ENCODE measurements at regions not wholly inside any gene's neighbourhood (a gene's known extent, or its start where the extent isn't known, plus 50 kb on each side); places are given as distances from the start of the nearest gene placed in this dataset.
"Not testable (repeated sequence)": the region's sequence is repeated elsewhere in the genome, so short reads cannot be mapped to it uniquely, and the experiment has no call there.

DNA sequence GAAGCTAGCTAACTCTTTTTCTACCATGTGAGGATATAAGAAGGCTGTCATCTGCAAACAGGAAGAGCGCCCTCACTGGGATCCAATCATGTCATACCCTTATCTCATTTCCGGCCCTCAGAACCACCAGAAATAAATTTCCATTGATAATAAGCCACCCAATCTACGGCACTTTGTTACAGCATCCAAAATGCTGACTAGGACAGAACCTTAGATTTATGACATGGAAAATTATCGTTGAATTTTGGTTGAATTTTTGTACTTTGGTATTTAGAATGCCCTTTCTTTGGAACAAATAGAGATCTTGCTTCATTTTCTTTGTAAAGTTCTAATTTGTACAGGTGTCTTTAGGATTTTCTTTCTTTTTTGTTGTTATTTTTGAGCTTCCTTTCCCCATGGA lies 53.3 kb upstream of the CYLC2 start:
- DNase-seq, result no peak

DNA sequence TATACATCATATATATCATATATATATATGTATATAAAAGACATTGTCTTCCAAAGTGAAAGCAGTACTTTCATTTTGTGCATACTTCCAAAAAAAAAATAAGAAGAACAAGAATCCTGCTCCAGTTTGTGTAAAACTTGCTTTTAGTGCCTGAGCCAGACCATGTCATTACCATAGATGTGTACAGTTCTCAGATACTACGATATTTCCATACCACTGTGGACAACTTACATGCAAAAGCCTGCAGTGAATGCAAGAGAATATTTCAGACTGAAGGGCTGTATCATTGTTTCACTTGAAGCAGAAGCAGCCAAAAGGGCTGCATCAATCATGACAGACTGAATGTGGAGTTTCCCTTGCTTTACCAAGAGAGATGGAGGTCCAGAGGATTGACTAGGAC lies 72.6 kb upstream of the CYLC2 start:
- DNase-seq, result no peak

DNA sequence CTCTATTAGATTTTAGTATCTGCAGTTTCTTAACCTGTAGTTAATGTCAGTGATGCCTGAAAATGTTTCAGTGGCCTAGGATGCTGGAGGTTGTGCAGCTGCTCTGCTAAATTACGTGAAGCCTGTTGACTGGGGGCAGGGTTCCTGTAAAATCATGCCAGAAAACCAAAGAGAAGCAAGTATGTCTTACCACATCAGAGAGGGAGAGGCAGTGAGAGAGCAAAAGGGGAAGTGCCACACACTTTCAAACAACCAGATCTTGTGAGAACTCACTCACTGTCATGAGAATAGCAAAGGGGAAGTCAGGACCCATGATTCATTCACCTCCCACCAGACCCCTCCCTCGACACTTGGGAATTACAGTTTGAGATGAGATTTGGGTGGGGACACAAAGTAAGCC lies 83.9 kb upstream of the CYLC2 start:
- no peak for DNase-seq

DNA sequence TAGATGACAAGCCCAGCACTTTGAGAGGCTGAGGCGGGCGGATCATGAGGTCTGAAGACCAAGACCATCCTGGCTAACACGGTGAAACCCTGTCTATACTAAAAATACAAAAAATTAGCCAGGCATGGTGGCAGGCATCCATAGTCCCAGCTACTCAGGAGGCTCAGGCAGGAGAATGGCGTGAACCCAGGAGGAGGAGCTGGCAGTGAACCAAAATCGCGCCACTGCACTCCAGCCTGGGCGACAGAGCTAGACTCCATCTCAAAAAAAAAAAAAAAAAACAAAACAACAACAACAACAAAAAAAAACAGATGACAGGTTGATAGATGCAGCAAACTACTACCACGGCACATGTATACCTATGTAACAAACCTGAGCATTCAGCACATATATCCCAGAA lies 89.3 kb upstream of the CYLC2 start:
- DNase-seq, result not testable (repeated sequence)

DNA sequence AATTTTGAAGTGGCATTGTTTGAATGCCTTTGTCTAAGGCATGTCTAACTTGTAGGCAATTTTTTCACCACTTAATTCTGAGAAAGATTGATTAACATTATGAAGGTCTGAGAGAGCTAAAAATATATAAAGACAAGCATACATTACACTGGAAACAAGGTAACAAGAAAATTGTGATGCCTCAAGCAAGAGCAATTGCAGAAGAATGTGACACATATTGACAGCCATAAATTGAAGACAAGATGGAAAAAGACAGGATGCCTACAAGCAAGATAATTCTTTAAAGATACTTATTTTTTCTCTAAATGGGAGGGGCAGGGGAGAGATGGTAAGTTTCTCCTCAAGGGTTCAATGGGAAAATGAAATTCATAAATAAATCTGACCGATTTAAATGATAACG lies 103.1 kb upstream of the CYLC2 start:
- no peak for DNase-seq

DNA sequence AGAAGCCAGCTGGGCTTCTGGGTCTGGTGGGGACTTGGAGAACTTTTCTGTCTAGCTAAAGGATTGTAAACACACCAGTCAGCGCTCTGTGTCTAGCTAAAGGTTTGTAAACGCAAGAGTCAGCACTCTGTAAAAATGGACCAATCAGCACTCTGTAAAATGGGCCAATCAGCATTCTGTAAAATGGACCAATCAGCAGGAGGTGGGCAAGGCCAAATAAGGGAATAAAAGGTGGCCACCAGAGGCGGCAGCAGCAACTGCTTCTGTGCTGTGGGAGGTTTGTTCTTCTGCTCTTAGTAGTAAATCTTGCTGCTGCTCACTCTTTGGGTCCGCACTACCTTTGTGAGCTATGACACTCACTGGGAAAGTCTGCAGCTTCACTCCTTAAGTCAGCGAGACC lies 106.4 kb upstream of the CYLC2 start:
- not testable (repeated sequence) for DNase-seq

DNA sequence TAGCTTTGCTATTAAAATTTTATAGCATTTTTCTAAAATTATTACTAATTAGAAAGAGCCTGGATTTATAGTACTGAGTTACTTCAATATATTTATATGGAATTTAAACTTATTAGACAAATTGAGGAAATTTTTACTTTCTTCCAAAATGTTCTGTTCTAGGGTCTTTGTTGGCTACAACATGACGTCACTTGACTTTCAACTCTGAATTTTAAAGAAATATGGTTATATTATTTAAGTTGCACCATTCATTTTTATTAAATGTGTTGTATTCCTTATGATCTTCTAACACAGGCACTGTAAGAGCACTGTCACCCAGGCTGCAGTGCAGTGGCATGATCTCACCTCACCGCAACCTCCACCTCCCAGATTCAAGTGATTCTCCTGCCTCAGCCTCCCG lies 119.4 kb upstream of the CYLC2 start:
- DNase-seq, result no peak

DNA sequence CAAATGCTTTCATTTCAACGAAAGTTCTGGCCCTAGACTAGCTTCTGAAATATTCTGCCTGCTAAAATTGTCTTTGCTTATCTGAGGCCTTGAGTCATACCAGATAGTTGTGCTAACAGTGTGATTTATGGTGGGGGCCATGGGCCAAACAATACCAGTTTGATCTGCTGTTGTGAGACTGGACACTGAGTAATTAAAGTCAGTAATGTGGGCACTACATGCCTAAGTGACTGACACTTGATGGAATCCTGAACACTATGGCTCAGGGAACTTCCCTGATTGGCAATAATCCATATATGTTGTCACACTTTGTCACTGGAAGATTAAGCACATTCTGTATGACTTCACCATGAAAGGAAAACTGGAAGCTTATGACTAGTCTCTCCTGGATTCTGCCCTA lies 127.6 kb upstream of the CYLC2 start:
- DNase-seq, result no peak

DNA sequence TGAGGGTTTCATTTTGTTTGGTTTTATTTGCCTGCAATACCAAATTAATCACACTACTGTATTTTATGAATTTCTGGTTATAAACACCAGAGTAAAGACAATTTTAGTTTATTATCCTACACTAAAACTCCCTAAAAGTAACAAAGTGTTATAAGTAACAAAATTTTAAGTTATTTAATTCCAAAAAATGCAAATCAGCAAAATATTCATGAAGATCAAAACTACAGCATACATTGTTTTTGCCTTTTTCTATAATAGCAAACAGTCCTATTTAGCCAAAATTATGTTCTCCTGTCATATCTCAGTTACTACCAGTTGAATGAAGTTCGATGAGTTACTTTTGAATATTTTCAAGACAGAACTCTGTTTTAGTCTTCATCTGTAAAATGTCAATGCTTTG lies 132.7 kb upstream of the CYLC2 start:
- no peak for DNase-seq

DNA sequence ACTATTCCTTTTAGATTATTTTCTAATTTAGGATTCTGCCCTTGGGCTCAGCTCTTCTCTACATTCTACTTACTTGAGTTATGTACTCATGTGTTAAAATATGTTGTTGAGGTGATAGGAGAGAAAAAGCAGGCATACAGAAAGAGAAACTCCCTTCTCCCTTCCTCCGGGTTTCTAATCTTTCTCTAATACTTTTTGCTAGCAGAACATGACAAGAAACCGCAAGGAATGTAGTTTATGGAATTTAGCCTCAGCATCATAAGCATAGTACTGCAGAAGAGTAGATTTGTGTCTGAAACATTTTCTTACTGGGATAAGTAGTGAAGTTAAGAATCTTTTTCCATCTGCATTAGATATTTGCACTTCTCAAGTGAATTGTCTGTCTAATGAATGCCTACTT lies 139.5 kb upstream of the CYLC2 start:
- no peak for DNase-seq

DNA sequence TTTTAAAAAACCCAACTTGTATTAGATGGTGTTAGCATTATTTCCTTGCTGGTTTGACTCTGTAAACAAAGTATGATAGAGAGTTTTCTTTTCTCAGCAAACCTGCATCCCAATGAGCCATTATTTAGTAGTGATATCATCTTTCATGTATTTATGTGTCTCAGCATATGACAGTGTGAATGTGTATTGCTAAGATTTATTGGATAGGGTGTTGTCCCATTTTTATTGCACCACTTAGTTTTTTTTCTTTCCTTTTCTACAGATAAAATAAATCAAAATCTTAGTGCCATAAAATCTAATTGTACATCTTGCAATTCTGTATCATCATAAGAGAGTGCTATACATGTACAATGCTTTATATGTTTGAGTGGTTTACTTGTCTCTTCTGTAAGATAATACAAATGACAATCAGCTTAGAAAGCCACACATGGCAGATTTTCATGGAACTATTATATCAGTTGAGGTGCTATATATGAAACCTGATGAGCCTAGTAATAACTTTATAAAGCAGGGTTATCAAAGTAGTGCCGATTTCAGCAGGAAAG lies 149.2 kb upstream of the CYLC2 start:
- no peak for DNase-seq

DNA sequence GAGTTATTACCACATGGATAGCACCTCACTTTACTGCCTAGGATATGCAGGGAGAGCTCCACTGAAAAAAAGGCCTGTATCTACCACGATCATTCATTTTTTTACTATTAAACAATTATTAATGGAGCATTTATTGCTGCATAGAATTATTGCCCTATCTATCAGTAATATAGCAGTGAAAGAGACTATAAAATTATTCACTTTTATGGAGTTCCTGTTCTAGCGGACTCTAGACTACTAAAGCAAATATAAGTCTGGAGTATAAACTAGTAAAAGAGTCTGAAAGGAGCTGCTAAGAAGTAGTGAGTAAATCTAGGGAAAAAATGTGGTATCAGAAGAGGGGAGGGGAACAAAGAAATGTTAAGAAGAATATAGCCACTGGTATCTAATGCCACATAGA lies 150.4 kb upstream of the CYLC2 start:
- DNase-seq, result no peak

DNA sequence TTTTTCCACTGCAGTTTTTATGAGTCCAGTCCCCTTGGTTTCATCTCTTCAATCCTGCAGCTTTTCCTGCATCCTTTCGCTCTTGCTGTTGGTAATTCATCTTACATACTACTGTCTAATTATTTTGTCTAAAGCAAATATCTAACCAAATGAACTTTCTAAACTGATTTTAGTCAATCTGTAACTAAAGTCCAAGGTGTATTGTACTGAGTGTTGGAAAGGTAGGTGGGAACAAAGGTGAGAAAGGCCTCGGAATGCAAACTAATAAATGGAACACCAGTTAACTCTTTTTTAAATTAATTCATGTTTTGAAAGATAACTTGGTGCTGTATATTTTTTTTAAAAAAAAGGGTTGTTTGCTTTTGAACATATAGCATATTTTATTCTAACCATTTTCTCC lies 152.7 kb upstream of the CYLC2 start:
- DNase-seq, result no peak

DNA sequence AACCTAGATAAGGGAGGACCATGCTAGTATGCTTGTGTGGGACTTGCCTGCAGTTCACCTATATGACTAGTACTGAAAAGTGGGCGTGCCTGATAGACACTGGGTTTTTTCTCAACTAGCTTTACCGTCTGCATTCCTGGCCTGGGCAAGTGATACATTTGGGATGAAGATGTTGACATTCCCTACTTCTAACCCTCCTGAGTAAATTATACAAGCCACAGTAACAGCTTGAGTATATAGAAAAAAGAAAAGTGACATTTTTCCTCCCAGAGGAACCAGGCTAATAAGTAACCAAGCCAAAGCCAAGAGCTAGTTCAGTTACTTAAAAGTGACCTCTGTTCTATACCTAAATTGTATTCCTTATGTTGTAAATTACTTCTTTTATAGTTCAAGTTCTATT lies 153.8 kb upstream of the CYLC2 start:
- no peak for DNase-seq

DNA sequence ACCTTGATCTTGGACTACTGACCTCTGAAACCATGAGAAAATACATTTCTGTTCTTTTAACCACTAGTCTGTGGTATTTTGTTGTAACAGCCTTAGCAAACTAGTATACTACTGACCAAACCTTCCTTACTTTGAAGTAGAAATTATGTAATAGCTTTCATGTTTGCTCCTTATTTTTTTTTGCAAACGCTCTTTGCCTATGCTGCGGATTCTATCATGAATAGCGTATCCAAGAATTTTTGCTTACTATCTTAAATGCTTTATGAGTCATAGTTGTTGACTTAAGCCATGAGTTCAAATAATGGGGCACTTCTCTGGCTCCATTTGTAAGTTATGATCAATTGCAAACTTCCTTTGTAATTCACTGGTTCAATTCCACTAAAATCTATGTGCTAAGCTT lies 154.8 kb upstream of the CYLC2 start:
- no peak for DNase-seq

DNA sequence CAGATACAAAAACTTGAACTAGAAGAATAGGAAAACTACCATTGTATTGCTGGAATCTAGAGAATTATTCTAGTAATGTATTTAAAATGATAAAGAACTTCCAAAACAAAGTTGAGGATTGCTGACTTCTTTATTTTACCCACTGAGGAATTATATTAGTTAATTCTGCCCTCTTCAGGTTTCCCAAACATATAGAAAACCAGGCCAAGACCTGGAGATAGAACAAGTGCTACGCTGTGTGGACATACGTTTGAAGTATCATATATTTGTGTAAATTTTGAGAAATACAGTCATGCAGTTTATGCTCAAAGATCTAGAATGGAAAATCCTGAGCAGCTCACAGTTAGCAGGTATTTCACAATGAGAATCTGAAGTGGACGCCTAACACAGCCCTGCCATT lies 162.3 kb upstream of the CYLC2 start:
- no peak for DNase-seq

DNA sequence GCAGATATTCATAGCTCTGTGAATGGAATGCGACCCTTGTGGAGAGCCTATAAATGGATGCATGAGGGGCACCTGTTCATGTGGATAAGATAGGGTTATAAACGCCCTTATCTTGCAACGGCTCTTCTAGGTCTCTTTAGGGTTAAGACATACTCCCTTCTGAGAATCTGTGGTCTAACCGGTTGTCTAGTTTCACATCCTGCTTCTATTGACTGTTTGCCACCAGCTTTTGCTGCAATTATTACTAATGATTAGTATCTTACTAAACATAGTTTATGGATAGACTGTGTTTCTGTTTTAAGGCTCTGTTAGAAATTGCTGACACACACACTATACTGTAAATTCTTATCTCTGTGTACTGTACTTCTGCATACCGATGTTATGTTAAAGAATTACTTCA lies 198.9 kb upstream of the CYLC2 start:
- DNase-seq, result no peak

DNA sequence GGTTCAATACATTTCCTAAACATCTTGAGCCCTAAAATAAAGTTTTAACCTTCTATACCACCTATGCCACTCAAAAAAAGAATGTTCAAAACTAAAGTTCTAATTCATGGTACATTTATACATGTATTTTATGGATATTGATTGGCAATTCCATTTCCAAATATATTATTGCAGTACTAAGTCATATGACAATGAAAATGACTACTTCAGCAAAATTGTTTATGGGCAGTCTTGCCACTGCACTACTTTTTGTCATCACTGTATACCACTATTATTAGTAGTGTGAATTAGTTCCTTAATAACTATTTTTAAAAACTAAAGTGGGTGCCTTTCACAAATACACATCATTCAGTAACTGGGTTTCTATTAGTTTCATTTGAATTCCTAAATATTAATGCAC lies 199.6 kb upstream of the CYLC2 start:
- DNase-seq, result no peak

DNA sequence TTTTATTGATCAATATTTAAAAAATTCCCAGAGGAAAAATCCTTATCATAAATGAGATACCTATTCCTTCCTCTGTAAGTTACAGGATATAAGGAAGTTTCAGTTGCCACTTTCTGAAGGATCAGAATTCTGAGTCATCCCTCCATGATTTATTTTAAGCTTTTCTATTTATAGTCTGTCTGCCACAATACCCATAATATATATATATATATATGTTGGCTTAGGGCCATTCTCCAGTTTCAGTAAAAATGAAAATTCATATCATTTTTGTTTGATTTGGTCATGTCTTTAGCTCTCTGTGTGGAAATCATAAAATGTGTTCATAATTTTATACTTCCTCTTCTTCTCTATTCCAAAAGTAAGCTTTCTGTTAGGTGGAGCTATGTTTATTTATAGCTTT lies 215.8 kb upstream of the CYLC2 start:
- DNase-seq, result no peak

DNA sequence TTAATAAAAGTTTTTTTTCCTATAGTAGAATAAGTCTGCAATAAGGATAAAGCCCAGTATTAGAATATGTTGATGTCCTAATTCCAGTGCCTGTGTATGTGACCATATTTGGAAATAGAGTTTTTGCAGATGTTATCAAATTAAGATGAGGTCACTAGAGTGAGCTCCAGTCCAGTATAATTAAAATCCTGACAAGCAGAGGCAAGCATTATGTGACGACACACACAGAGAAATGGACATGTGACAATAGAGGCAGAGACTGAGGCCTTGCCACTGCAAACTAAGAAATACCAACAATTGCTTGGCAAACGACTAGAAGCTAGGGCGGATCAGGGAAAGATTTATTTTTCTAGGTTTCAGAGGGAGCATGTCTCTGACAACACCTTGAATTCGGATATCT lies 216.4 kb upstream of the CYLC2 start:
- no peak for DNase-seq

DNA sequence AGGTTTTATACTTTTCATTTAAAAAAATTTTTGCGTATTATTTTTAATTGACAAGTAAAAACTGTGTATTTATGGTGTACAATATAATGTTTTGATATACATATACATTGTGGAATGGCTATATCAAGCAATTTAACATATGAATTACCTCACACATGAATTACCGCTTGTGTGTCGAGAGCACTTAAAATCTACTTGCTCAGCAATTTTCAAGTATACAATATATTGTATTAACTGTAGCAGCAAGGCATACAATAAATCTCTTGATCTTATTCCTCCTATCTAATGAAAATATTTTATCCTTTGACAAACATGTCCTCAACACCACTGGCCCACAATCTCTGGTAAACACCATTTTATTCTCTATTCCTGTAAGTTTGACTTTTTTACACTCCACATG lies 224.4 kb upstream of the CYLC2 start:
- no peak for DNase-seq

DNA sequence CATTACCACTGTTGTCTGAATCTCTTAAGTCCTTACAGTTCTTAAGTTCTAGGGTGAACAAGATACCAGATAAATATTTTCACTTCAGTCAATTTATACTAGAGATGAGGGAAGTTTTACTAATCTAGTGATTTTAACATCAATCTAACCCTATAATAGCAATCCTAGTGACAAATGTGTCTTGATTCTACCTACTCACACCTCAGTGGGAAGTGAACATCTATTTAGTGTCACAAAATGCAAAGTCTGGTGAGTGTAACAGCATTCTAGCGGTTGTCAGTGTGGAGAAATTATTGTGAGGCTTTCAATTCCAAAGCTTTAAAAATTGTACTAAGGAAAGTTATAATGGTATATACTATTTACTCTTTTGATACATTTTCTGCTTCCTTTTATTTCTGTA lies 225.8 kb upstream of the CYLC2 start:
- no peak for DNase-seq

DNA sequence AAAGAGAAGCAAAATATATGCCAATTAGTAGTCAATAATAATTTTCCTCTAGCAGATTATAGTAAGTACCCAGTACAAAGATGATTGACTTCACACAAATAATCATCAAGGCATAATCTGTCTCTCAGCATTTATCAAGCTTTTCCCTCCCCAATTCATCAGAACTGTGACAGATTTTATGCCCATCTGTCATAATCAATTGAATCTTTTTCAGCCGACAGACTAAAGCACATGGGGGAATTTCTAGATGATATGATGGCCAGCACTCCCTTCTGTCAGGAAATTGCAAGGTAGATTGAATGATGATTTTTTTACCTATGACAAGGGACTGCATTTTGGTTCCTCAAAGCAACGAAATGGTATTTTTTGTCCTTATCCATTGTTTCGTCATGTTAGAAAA lies 227.1 kb upstream of the CYLC2 start:
- DNase-seq, result no peak

DNA sequence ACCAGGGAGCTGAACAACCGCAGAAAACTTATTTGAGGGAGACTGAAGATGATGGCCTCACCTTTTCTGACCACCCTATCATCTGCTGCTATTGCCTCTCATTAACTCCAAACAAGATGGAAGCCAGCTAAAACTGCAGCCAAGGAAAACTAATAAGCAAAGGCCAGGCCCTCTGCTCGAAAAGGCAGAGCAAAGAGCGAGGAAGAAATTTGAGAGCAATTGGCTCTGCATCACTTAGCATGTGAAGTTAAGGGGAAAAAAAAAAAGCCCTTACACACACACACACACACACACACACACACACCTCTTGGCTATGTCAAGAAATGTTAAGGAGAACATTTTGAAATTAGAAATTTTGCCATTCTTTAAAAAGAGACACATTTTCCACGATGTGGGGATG lies 228.1 kb upstream of the CYLC2 start:
- no peak for DNase-seq

DNA sequence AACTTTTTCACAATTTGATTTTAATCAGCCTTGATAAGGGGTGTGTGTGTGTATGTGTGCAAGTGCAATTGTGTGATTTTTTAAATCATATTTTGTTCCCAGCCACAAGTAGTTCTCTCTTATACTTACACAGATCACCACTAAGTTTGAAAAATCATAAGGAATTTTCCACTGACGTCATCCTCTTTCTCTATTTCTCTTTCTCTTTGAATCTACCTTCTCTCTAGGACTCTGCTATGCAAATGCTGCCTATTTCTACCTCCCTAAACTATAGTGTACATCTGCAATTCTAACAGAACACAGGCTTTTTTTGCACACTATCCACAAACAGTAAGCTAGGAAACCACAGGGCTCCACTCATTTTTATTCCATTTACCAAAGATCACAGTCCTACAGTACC lies 254.6 kb upstream of the CYLC2 start:
- DNase-seq, result no peak

DNA sequence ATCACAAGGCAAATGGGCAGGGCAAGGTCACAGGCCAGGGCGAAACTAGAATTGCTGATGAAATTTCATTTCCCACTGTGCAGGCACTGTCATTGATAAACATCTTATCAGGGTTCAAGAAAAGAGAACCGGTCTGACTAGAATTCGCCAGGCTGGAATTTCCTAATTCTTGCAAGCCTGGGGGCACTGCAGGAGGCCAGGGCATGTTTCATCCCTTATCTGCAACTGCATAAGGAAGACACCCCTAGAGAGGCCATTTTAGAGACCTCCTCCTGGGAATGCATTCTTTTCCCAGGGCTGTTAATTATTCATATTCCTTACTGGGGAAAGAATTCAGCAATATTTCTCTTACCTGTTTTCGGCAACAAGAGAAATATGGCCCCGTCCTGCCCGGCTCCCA lies 266.2 kb upstream of the CYLC2 start:
- DNase-seq, result no peak

Measured in activated T-cell treated with anti-CD3 and anti-CD28 coated beads, Interleukin-2, amount 50 U/mL, for 48 hours (primary cell).